GM12874 (cell line): ENCODE measurements at regions not wholly inside any gene's neighbourhood (a gene's known extent, or its start where the extent isn't known, plus 50 kb on each side); places are given as distances from the start of the nearest gene placed in this dataset.

Experiments used
- CTCF ChIP-seq: IDR thresholded peaks from 2 replicates; pipeline ENCODE4 v1.5.1; 2011; ENCODE audit warnings: low read depth, mild to moderate bottlenecking, control low read depth, low read length, moderate library complexity; ENCODE audit not compliant: insufficient read depth

DNA sequence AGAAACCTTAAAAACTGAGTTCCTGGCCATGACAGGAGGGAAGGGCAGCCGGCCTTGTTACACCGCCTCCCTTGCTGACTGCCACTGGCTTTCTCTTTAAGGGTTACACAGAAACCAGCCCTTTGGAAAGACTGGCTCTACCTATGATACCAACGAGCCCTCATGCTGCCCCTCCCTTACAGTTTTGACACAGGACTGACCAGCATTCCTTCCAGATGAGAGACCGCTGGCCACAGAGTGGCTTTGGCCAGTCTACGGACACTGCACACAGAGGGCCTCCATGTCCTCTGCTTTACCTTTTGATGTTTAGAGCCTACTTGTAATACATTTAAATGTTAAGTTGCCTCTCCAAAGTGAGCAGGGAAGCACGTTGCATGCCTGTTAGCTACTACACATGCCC is 243.2 kb upstream of the GMDS start:
- TF ChIP-seq CTCF, result no peak

- no peak for TF ChIP-seq CTCF
Measured at GRCh38 chr6:2485116-2485515, 239.7 kb upstream of the GMDS start.

- 0 out of 2 replicates have a peak, but pooled peaks have one; percentile 1 for TF ChIP-seq CTCF
Measured at GRCh38 chr6:2482773-2483172, 237.4 kb upstream of the GMDS start.

DNA sequence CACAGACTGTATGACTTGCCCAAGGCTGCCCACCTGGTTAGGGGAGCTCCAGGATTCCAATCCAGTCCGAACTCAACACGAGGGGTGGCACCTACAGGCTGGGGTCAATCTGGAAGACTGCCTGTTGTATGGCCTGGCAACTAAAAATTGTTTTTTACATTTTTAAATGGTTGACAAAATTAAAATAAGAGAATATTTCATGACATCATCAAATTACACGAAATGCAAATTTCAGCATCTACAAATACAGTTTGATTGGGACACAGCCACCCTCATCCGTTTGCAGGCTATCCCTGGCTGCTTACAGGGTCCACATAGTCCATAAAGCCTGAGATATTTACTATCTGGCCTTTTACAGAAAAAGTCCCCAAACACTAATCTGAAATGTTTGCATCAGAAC is 235.9 kb upstream of the GMDS start:
- no peak for TF ChIP-seq CTCF

DNA sequence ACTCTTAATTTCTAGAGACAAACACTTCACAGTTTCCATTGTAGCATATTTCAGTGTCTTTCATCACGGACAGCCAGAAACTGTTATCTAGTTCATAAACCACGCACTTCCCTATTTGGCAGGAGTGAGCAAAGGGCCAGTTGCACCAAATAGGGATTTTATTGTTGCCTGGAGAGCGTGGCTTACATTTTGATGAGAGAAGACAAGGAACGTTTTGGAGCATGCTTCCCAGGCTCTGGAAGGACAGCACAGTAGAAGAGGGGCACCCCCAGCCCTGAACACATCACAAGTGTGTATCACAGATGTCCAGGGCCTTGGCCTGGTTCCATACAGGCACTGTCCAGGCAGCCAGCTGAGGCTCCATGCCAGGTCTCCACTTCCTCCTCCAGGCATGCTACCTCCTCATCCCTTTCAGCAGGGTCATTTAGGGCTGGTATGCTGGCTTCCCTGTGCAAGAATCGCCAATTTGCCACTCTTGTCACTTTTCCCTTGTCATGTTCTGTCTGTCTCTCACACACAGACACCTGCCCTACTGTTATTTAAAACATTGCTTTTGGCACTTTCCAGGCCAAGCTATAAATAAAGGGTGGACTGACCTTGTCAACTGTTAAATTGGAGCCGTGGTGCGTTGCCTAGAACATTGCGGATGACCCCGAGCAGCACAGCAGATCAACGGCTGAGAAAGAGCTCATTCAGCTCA is 235.0 kb upstream of the GMDS start:
- no peak for TF ChIP-seq CTCF

DNA sequence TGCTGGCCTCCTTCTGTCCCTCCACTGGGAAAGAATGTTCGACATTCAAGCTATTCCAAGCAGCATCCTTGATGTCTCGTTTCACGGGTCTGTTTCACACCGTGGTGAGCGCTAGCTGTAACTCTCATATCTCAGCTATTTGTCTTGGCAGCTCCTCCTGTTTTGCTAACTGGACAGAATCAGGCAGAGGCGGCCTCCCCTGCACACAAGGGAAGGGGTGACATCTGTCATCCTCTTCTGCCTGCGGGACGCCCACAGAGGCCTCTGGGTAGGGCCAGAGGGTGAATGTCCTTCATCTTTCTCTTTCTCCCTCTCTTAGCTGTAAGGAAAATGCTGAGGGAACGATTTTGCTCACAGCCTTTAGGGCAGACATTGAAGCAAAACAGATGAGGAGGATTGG is 232.8 kb upstream of the GMDS start:
- no peak for TF ChIP-seq CTCF

- TF ChIP-seq CTCF, result no peak
Measured at GRCh38 chr6:2477666-2478065, 232.3 kb upstream of the GMDS start.

- TF ChIP-seq CTCF, result no peak
Measured at GRCh38 chr6:2477250-2477649, 231.8 kb upstream of the GMDS start.
